HG02852 (cell line): ENCODE measurements at regions not wholly inside any gene's neighbourhood (a gene's known extent, or its start where the extent isn't known, plus 50 kb on each side); places are given as distances from the start of the nearest gene placed in this dataset.

Experiments
- ATAC-seq: cut with Tn5 transposase; IDR thresholded peaks from one replicate; pipeline ENCODE4 v1.9.1; 2021; ENCODE audit warnings: mild to moderate bottlenecking, moderate library complexity; ENCODE audit not compliant: unreplicated experiment

DNA sequence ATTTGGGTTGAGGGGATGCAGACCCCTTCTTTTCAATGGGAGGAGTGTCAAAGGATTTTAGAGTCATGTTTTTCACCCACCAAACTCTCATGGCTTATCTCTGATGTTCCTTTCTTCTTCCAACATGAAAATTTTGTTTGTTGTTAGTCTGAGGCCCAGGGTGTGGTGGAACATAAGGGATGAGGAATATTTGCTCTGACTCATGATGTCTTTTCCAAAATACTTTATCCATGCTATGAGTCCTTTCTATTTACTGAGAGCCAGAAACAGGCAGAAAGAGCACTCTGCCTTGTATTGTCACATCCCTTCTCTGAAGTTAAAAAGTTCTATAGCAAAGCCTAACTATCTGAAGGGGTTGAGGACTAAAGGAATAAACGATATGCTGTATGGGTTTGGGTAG is 61.6 kb upstream of the GYPA start:
- no peak for ATAC-seq

DNA sequence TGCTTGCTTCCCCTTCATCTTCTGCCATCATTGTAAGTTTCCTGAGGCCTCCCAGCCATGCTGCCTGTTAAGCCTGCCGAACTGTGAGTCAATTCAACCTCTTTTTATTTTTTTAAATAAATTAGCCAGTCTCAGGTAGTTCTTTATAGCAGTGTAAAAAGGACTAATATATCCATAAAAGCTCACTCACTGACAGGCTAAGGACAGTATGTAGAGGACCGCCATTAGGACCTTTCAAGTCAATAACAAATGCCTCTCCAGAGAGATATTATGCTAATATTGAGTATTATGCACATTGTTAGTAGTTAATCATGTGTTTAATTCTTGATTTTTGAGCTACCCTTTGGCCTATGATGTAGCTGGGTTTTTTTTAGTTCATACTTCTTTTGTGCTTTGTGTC is 62.6 kb upstream of the GYPA start:
- no peak for ATAC-seq

DNA sequence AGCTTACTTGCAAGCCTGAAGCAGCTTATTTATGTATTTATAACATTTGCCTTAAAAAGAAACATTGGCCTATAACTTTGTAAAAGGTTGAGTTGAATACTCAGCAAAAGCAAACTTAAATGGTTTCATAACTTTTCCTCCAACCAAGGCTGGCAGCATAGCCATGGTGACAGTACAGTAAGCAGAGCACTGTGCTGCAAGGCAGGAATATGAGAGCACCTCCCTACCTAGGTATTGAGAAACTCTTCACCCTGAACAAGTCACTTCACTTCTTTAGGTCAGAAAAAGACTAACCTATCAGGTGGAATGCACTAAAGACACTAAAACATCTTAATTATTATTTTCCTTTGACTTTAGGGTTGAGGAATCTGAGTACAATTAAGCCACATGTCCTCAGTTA is 63.9 kb upstream of the GYPA start:
- no peak for ATAC-seq

DNA sequence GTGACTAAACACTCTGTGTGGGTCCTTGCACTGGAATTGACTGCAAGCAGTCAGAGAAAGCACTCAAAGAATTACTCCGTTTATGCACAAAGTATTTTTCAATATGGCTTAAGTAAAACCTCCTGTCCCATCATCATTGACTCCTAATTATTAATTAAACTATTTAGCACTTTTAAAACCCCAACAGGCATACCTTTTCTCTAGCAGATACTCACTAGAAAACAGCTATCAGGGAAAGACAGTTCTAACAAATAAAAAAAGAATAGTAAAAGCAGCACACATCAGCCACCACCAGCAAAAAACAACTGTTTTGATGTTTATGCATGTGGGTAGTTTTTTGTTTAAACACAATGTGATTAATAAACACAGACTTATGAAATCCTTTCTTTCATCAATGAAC is 66.2 kb upstream of the GYPA start:
- ATAC-seq = no peak

DNA sequence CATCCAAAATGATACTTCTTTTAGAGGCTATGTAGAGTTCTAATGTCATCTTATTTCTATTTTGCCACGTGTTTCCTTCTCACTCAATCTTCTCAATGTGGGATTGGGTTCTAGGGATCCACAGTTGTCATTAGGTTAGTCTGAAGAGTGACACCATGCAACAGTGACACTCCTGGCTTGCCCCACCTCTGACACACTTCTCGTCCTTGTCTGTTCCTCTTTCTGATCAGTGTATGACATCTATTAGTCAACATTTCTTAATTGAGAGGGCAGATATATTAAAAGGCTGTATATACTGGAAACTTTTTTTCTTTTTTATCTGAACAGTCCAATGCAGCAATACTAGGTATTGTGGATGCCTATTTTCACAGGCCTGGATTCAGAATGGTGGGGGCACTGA is 67.6 kb upstream of the GYPA start:
- no peak for ATAC-seq

DNA sequence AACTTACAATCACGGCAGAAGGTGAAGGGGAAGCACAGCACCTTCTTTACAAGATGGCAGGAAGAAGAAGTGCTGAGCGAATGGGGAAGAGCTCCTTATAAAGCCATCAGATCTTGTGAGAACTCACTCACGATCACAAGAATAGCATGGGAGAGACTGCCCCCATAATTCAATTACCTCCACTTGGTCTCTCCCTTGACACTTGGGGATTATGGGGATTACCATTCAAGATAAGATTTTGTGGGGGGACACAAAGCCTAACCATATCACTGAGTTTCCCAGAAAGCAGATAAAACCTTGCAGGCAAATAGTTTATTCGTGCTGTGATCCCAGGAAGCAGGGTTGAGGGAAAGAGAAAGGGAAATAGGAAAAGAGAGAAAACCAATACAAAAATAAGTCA is 69.0 kb upstream of the GYPA start:
- no peak for ATAC-seq

DNA sequence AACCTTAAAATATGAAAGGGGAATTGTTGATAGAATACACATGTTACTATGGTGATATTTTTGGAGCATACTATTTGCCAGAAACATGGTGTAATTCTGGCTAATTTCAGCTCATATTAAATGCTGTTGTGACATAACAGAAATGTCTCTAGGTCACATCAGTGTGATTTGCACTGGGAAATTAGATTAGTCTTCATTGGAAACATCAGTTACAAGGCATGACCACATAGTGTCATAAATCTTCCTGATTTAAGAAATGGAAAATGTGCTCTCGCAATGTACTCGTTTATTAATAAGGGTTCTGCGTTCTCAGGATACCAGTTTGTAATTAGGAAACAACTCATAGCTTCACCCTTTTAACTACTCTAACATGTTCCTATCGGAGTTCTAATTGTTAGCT is 72.9 kb upstream of the GYPA start:
- no peak for ATAC-seq

DNA sequence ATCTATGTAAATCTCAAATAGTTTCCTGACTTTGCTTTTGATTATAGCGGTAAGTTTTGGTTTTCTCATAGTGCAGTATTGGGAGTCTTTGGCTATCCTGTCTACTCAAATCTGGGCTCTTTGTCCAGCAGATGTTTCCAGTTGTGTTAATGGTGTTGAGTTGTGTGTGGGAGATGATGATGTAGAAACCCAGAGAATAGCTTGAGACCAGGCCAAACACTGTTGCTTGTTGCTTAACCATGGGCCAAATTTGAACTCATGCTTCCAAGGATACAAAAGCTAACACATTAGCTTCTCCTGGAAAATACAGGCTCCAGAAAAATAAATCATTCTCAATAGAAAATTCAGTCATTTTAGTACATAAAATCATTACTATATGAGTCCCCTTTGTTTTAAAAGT is 82.6 kb upstream of the GYPA start:
- ATAC-seq = no peak

DNA sequence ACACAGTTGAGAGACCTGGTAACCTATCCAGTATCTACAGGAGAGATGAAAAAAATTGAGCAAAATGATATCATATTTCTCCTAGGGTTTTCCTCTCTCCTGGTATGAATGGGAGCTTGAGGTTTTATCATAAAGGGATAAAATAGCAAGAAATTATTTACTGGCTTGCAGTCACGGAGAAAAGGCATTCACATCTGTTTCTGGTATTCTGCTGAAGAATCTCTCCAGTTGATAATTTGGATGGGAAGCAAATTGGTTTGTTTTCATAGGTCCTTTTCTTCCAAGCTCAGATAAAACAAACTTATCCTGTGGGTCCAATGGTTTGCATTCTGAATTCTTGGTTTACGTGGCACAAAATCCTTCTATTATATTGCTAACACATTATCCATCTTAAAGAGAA is 83.1 kb upstream of the GYPA start:
- ATAC-seq = no peak

DNA sequence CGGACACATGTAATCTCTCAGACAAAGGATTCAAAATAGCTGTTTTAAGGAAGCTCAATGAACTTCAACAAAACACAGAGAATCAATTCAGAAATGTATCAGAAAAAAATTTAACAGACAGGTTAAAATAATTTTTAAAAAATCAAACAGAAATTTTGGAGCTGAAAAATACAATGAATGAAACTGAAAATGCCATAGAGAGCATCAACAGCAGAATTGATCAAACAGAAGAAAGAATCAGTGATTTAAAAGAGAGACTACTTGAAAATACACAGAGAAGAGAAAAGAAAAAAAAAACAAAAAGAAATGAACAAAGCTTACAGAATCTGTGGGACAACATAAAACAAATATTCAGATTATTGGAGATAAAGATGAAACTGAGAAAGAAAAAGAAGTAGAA is 118.8 kb upstream of the GYPA start:
- ATAC-seq = no peak

DNA sequence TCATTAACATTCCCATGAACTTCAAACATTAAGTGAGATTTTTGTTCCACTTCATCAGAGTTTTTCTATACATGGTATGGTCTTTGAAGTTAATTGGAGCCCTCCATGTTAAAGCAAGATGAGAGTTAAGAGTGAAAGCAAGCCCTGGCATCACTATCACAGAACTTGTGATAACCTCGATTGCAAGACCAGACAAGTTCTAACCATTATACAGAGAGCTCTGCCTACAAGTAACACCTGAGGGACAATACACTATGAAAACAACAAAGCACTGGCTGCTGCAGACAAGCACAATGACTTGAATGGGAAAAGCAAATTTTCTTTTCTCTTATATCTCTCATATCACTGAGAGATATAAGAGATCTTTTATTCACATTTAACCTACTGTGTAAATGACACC is 126.6 kb upstream of the GYPA start:
- ATAC-seq = no peak

DNA sequence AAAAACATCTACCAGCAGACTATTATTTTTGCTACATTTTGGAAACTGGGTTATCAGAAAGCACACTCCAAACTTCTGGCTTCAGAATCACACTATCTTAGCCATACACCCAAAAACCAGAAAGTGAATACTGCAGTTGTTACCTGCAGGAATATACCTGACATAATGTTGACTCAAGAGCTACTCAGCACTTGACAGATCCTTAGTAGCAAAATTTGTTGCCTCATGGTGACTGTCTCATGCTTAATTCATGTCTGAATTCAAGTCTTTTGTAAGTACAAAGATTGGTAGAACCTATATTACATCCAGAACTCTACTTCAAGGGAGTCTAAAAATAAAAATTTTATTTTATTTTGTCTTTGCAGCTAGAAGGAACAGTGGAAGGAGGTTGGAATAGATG is 140.2 kb upstream of the GYPA start:
- ATAC-seq = no peak

DNA sequence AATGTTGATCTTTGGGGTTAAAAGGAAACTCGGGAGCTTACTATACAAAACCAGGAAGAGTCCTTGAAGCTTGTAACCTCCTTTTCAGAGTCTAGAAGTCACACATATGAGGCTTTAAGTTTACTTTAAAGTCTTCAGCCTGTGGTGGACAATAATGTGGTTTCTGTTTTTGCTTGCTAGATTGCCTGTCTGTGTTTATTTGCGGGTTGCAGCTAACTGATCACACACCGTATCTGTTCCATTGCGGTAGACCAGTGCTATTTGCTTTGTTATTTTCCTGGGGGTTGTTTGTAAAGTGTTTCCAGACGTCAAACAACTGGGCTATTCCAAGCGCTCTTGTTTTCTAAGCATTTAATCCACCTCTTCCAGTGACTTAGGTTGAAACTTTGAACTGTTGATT is 143.0 kb upstream of the GYPA start:
- no peak for ATAC-seq

DNA sequence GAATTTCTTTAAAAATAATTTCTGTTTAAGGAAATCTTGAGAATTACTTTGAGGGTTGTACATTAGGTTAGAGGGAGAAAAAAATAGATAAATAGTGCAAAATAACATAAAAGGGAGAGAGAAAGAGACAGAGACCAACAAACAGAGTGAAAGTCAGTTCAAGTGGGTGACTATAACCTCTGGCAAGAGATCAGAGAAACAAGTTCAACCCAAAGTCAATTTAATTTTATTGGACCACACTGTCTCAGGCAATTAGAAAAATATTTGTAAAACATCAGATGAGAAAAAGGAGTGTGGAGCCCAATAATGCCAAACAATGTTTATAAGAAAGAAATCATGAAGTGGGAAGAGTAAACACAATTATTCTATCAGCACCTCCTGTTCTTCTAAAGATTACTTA is 143.5 kb upstream of the GYPA start:
- no peak for ATAC-seq

DNA sequence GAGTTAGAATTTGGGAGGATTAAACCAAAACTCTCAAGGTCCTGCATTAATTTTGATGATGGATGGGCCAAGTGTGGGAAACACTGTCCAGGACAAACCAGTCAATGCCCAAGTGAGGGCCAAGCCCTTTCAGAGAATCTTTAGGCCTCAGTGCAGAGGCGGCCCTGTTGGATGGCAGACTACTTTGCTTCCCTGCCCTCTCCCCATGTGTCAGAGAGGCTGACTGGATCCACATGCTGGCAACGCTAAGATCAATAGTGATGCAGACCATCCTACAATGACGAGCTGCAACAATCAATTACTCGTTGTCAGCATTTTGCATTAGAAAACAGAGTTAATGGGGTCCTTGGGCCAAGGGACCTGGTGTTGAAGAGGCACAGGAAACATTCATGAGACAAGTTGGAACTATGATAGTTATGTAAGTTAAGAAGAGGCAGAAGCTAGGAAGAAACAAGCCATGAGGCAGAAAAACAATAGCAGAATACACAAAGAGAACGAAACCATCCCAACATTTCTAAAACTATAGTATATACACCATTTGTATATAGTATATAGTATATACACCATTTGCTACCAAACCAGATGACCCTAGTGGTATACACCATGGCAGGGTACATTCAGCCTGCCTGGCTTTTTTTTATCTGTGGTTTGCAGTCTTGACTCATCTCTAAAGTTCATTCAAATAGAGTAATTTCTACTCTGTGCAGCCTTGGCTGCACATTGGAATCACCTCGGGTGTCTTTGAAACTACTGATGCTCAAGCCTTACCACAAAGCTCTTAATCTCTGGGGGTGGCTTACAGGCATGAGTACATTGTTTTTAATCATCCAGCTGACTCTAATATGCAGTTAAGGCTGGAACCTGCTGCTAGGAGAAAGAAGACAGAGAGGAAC is 147.7 kb upstream of the GYPA start:
- peak; percentile 95 for ATAC-seq

DNA sequence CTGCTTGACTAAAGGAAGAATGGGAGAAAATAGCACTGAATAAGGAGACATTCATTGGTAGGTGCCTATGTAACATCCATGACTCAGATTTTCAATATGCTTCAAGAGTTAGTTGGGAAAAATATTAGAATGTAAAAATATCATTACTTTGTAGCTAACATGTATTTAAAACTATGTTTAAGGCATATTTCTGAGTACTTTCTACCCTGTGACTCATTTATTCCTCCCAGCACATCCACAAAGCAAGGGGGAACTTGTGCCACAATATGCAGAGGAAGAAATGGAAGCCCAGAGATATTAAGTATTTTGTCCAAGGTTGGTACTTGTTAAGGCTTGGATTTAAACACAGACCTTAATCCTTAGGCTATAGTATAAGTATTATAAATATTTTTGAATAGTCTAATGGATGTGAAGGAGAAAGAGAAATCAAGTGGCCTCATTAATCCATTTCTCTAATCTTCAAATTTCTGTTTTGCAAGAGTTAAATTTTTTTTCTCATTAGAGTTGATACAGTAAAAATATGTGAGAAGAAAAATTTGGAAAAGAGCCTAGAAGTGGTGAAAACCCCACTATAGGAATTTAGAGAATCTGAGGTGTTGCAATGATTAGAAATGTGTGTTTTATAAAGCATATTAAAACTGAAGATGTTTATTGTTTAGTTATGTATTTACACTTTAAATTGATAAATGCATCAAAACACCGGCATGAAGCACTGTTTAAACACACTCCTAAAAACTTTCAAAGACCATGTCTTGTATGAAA is 149.3 kb upstream of the GYPA start:
- no peak for ATAC-seq

DNA sequence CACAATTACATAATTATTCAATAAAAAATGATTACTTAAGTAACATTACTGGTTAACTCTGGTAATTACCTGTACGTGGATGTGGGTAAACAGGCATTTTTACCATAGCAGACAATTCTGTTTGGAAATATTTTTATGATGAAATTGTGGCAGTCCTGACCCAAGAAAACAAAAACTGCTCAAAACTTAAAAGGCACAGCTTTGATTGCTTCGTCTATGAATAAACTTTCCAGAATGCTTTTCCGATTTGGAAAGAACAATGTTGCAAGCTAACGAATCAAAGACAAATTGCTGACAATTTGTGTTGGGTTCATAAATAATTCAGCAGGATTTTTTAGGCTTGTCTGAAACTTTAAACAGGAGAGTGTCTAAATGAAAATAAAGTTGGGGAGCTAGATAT is 150.6 kb upstream of the GYPA start:
- ATAC-seq = no peak

DNA sequence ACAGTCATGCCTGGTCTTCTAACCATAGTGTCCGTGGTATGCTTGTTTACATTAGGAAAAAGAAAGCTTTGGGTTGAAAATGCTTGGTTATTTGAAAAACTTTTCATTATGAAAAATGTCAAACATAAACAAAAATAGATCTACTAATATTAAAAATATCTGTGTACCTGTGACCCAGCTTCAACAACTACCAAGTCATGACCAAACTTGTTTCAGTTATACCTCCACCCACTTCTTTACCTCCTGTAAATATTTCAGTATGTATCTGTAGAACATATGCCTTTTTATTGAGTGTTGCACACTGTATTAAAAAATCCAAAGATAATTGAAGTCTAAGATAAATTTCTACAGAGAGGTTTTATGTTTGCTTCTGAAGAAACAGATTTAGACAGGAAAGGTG is 153.7 kb upstream of the GYPA start:
- ATAC-seq = no peak

DNA sequence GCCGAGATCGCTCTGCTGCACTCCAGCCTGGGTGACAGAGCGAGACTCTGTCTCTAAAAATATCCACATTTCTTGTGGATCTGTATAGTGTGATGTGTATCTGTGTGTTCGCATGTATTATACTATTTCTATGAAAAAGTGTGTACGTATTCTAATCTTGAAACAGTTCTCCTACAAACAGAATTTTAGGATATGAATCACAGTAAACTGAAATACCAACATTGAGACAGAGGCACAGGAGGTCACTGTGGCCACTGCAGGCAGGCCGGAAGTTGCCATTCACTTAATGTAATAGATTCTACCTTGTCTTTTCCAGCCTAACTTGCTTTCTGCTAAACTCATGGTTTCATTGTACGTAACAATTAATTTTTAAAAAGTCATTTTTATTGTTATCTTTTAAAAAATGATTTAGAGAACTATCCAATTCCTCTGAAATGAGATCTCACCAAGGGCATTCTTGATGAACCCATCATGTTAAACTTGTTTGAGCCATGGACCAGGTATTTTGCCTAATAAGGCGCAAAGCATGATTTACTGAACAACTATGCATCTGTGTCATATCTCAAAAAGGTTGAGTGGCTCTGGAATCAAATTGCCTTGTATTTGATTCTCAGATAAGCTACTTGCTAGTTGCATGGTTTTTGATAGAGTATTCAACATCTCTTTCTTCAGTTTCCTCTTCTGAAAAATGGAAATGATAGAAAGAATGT is 154.9 kb upstream of the GYPA start:
- ATAC-seq = no peak

DNA sequence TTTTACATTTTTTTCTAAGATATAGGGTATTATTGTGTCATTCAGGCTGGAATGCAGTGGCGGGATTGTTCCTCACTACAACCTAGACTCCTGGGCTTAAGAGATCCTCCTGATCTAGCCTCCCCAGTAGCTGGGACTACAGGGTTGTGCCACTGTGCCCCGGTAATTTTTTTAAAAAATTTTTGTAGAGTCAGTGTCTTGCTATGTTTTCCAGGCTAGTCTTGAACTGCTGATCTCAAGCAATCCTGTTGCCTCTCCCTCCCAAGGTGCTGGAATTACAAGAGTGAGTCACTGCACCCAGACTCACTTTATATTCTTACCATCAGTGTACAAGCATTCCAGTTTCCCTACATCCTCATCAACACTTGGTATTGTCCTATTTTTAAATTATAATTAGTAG is 156.4 kb upstream of the GYPA start:
- no peak for ATAC-seq

DNA sequence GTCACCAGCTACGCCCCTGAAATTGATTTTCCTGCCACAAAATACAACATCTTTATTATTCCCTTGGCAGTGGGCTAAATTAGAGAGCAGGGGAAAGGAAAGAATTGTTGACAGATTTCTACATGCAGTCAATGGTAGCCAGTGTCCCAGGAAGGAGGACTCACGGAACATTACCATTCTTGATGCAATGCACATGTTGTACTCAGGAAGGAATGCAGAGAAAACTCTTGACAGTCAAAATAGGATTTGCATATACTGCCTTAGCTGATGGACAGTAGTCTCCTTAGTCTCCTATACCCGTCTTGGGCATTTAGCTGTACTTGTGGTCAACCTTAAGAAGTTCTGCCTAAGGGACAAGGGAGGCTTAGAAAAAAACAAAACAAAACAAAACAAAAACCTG is 158.0 kb upstream of the GYPA start:
- ATAC-seq = no peak

DNA sequence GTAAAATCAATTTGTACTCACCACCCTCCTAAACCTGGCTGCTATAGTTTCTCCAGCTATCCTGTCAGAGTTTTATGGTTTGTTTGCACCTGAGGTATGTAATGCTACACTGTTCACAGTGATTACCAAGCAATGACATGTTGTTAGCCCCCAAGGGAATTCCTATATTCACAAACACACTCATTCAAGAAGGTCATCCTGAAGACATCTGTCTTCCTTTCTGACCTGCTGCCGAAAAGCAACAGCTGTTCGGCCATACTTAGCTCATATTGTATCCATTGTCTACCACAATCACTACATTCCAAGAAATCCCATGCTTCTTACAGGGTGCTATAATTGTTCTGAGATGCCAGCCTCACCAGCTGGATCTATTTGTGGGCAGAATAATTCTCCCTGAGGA is 160.1 kb upstream of the GYPA start:
- no peak for ATAC-seq
